Adrenal gland (tissue), 5 donors: ENCODE measurements at regions not wholly inside any gene's neighbourhood (a gene's known extent, or its start where the extent isn't known, plus 50 kb on each side); places are given as distances from the start of the nearest gene placed in this dataset.

ENCODE experiments used
- CTCF ChIP-seq, 6 experiments: fragments of 450-650 bp in 4 of 6; fragments of 200-600 bp in 2 of 6; sonication (generic) in 1 of 6; IDR thresholded peaks; 1 replicate in 5 of 6; 2 replicates in 1 of 6; pipeline versions ENCODE4 v1.5.1 to v1.8.0; 2016 to 2021; ENCODE audit warnings: antibody characterized with exemption in 6 of 6, mild to moderate bottlenecking in 2 of 6, moderate library complexity in 1 of 6
- POLR2A ChIP-seq, 2 donors: fragments of 450-650 bp; IDR thresholded peaks; one replicate each; pipeline ENCODE4 v1.6.1; 2017; ENCODE audit warnings: antibody characterized with exemption in 2 of 2, mild to moderate bottlenecking in 2 of 2, moderate library complexity in 1 of 2
- donor health status: DM: no; HTN: no; CAD: no.

GRCh38 chr2:234852035-234852434 is 99.8 kb upstream of the SH3BP4 start:
- no peak for TF ChIP-seq CTCF (IDR thresholded peaks at IDR 0.05)
- TF ChIP-seq POLR2A (IDR thresholded peaks at IDR 0.05) = no peak
